Esophagus squamous epithelium (tissue), 4 donors: ENCODE measurements at regions not wholly inside any gene's neighbourhood (a gene's known extent, or its start where the extent isn't known, plus 50 kb on each side); places are given as distances from the start of the nearest gene placed in this dataset.

Source experiments
- CTCF ChIP-seq, 6 experiments: fragments of 450-650 bp in 4 of 6; fragments of 200-600 bp in 2 of 6; sonication (generic) in 2 of 6; IDR thresholded peaks; one replicate each; pipeline ENCODE4 v1.5.1; 2016 to 2019; ENCODE audit warnings: antibody characterized with exemption in 6 of 6, mild to moderate bottlenecking in 4 of 6, moderate library complexity in 4 of 6
- POLR2A ChIP-seq, 4 donors: fragments of 450-650 bp; IDR thresholded peaks; one replicate each; pipeline ENCODE4 v1.6.1; 2017; ENCODE audit warnings: antibody characterized with exemption in 4 of 4, mild to moderate bottlenecking in 4 of 4, moderate library complexity in 3 of 4

GRCh38 chr10:31209478-31209877 is 109.5 kb upstream of the ZEB1 start:
- TF ChIP-seq CTCF (IDR thresholded peaks at IDR 0.05) (no peak), POLR2A (IDR thresholded peaks at IDR 0.05) (no peak)
